GM12891 (cell line): ENCODE measurements at regions not wholly inside any gene's neighbourhood (a gene's known extent, or its start where the extent isn't known, plus 50 kb on each side); places are given as distances from the start of the nearest gene placed in this dataset.

ENCODE experiments used
- DNase-seq: peaks from one replicate; pipeline ENCODE4 v3.0.0; 2011; ENCODE audit warnings: low spot score; ENCODE audit not compliant: insufficient read length
- FAIRE-seq: peaks from 2 replicates; lab custom pipeline; 2011; peaks lifted over from hg19 to GRCh38; lab: Jason Lieb, UNC
- PAX5 ChIP-seq: IDR thresholded peaks from 2 replicates; pipeline ENCODE4 v1.6.1; 2011; ENCODE audit warnings: low read length, moderate library complexity, mild to moderate bottlenecking; ENCODE audit not compliant: insufficient read depth, severe bottlenecking
- POLR2A ChIP-seq: IDR thresholded peaks from 2 replicates; pipeline ENCODE4 v1.6.1; 2011; ENCODE audit warnings: low read depth, low read length, control low read depth
- POLR2AphosphoS5 ChIP-seq: IDR thresholded peaks from 2 replicates; pipeline ENCODE4 v1.6.1; 2011; ENCODE audit warnings: low read depth, low read length, control low read depth
- POU2F2 ChIP-seq: IDR thresholded peaks from 2 replicates; pipeline ENCODE4 v1.6.1; 2011; ENCODE audit warnings: low read depth, mild to moderate bottlenecking, control low read depth, low read length, moderate library complexity
- SPI1 ChIP-seq: IDR thresholded peaks from 2 replicates; pipeline ENCODE4 v1.6.1; 2011; ENCODE audit warnings: low read depth, low read length, control low read depth
- TAF1 ChIP-seq: IDR thresholded peaks from 2 replicates; pipeline ENCODE4 v1.6.1; 2011; ENCODE audit warnings: low read depth, low read length, control low read depth

DNA sequence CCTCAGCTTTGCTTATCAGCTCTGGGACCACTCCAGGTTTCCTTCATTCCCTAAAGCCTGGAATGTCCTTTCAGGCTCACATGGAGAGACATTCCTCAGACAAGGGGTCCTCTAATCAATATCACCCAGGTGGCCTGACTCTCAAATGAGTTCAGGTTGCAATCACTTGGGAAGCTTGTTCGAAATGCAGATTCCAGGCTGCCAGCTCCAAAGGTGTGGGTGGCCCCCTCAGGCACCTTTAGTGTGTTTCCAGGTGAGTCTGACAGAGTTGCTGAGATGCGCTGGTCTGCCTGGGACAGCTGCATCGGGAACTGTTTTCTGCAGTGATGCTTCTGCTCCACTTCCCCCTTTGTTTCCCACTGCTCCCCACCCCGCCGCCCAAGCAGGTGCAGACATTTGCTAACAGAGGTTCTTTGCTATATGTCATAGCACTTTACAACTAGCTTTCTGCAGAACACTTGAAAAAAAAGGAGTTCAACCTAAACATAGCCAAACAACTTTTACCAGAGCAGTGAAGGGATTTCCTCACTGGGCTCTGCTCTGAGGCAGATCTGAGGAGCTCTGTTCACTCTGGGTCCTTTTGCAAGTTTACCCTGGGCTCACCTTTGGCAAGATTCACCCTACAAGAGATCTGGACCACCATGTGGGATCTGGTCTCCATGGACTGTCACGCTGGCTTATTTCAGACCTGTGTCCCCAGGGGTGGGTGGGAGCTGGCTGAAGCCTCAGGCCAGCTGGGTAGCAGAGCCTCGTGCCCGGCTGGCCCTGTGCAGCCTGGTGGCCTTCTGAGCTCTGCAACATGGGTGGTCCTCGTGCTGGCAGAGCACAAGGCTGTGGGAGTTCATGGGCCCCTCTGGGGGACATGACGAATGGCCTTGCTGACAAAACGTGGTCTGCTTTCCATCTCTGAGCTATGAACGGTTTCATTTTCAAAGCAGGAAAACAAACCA lies 539.6 kb downstream of the CCDC171 start:
- DNase-seq, result no peak
- no peak for TF ChIP-seq PAX5
- no peak for FAIRE-seq

DNA sequence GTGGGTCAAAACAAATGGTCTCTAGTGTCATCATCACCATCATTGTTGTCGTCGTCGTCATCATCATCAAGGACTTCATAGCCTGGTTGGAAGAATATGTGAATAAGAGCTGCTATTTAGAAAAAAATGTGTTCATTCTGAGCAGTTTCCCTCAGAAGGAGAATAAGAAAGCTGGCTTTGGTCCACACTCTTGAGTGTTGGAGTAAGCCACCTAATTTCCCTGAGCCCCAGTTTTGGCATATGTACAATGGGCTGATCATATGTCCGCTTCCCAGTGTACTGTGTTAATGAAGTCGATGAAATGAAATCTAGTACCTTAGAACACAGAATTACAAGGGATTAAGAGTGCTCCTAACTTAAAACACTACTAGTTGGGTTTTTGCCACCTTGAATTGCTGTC lies 545.5 kb downstream of the CCDC171 start:
- TF ChIP-seq POU2F2 (no peak), PAX5 (no peak), POLR2A (no peak), TAF1 (no peak), POLR2AphosphoS5 (no peak), SPI1 (no peak)
- no peak for DNase-seq
- FAIRE-seq, result no peak

DNA sequence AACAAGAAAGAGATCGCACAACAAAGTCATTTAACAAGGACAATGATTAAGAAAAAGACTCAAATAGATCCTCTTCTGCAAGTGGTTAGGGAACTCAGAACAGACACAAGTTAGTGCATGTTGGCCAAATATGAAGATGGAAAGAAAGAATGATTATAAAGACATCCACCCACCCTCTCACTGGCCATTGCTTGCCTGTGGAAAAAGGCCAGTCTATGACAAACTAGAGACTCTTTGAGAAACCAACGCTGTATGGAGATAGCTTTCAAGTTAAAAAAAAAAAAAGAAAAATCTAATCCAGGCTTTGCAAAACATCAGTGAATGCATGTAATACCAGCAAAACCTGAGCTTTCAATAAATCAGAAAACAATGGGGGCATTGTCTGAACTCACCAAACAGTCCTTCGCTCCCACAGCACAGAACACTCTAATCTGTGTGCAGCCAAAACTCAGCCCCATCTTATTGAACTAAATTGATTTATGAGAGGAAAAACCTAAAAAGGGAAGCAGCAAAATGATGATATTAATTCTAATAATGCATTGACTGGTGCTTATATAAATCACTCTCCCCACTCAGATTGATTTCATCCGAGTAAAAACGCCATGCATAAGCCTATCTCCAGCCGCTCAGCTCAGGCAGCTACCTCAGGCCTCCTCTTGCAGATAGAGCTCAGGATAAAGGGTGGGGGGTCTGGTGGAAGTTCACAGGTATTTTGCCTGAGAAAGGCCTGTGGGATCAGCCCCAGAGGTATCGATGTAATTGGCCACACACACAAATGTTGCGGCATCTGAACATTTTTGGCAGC lies 547.1 kb downstream of the CCDC171 start:
- TF ChIP-seq POU2F2 (no peak), SPI1 (no peak), POLR2A (no peak), TAF1 (no peak), POLR2AphosphoS5 (no peak), PAX5 (no peak)
- DNase-seq, result no peak
- FAIRE-seq, result no peak

DNA sequence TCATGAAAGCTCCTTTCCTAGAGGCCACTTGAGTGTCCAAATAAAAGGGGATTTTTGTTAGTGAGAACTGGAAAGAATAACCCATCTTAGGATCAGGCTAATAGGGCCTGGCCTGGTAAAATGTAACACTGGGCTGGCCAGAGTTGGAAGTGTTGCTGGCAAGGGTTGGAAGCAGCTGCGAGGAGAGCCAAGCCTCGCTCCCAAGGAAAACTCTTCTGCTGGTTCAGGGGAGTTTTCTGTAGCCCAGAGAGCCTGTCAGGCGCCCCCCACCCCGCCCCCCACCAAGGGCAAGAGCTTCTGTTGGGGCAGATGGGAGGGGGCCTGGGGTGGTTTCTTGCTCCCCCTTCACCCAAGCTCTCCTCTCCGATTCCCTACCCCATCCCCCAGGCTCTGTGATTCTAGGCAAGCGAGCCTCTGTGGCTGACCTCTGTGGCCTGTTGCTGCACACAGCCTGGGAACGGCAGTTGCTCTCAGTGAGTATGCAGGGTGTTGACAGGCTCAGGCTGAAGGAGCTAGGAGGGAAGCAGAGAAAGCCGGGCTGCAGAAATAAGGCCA lies 547.8 kb downstream of the CCDC171 start:
- DNase-seq, result no peak
- TF ChIP-seq POLR2AphosphoS5 (no peak), POLR2A (no peak), PAX5 (no peak)
- no peak for FAIRE-seq

DNA sequence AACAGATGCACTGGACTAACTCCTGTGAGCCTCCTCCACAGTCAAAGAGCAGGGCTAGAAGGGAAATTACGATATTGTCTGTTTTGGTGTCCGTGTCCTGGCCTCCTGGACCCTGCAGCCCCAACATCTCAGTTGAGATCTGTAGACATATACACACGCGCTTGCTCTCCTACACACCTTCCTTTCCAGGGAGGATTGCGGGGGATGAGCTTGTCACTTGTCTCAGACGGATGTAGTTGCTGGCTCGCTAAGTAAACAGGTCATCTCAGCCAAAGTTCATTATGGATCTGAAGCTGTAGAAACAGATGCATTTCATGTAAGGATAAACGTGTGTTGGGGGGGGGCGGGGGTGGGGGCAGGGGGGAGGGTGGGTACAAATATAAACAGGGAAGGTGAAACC lies 549.3 kb downstream of the CCDC171 start:
- DNase-seq (no peak), FAIRE-seq (no peak)
- TF ChIP-seq SPI1 (no peak), TAF1 (no peak), POLR2A (no peak), PAX5 (no peak), POU2F2 (no peak), POLR2AphosphoS5 (no peak)

DNA sequence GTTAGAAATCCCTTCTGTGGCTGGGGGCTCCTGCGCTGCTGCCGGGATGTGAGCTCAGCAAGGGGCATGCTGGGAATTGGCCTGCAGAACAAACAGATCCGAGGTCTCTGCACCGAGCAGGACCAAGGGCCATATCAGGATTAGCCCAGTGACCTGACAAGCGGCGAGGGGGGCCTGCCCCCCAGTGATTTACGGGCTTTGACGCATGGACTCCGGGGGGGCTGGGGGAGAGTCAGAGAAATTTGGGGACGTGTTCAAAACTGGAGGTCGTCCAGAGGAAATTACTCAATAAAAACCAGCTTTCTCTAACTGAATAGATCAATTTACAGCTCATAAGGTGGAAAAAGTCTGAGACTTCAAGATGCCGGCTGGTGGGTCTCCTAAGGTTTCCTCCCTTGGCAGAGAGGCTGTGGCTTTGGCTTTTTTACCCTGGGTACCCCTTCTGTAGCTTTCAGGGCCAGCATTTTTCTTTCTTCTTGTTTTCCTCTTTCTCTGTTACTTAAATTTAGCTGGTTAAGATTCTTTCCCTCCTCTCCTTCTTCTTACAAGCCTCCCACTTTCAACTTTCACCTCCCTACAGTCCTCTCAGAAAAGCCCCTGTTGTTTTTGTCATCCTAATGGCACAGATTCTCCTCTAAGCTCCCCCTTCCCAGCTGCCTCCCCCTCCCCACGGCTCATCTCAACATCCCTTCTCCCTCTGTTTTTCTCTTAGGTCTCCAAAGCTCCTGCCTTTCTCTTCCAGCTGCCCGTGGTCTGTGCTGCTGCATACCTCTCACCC lies 551.0 kb downstream of the CCDC171 start:
- FAIRE-seq (no peak), DNase-seq (no peak)
- TF ChIP-seq POLR2AphosphoS5 (no peak), POU2F2 (no peak), SPI1 (no peak), PAX5 (no peak), POLR2A (no peak), TAF1 (no peak)

DNA sequence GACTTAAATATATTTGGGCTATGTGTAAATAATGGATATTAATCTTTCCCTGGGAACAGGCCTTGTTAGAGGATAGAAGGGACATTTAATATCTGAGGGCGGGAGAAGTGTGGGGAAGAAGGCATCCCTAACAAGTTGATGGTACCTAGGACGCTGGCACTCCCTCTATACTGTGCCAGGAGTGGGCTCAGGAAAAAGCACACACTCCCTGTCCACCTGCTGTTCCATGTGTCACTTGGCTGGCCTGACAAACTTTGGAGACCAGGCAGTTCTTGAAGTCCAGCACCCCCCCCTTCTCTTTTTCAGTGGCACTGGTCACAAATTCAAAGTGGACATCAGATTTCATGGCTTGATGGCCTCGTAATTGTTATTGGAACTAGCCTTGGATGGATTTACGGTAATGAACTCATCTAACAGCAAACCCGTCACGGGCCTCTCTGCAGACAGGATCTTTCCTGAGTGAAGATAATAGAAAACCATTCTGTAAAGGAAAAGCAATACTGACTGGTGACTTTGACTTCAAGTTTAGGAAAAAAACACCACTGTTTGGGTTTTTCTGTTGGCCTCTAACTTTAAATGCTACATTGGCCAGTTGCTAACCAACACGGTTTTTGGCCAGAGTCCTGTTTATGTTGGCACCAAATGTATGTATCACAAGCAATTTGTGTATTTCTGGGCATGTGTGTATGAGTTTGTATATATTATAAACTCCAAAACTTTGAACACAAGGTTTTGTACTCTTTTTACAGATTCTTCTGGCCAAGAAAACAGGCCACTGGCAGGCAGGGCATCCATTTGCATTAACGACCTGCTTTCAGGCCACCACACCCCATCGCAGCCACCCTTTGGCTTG lies 552.6 kb downstream of the CCDC171 start:
- DNase-seq, result no peak
- FAIRE-seq, result no peak
- TF ChIP-seq PAX5 (no peak), SPI1 (no peak), POLR2AphosphoS5 (no peak), TAF1 (no peak), POU2F2 (no peak), POLR2A (no peak)

DNA sequence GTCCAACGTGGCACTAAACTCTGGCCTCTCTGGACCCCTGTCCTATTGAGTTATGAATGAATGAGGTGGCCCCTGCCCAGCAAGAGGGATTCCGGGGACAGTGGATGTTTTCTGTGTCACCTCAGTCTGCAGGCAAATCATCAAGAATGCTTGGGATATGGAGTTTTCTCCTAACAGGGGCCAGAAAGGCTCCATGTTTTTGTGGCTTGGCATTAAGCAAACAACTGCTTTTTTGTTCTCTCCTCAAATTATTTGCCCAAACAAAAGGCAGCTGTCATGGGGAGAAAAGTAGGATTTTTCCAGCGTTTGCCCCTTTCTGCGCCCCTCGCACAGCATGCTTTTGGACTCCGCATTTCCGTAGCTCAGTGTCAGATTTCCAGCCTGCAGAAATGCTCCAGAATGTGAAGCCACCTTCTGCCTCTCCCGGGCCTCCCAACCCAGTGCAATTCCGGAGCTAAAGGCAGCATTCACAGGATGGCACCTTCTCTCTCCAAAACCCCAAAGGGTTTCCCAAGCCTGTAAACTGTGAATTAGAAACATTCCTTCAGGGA lies 553.3 kb downstream of the CCDC171 start:
- FAIRE-seq (no peak), DNase-seq (no peak)
- TF ChIP-seq PAX5, result no peak
- no peak for TF ChIP-seq POU2F2
- no peak for TF ChIP-seq POLR2AphosphoS5
- no peak for TF ChIP-seq TAF1
- TF ChIP-seq POLR2A, result no peak
- no peak for TF ChIP-seq SPI1
